ENCODE measurements at regions not wholly inside any gene's neighbourhood (a gene's known extent, or its start where the extent isn't known, plus 50 kb on each side); places are given as distances from the start of the nearest gene placed in this dataset.
"Not testable (repeated sequence)": the region's sequence is repeated elsewhere in the genome, so short reads cannot be mapped to it uniquely, and the experiment has no call there.

- no peak for DNase-seq (ENCODE audit: low read depth)
Observed at GRCh38 chr4:66555301-66555700, 885.0 kb upstream of the EPHA5 start.

- no peak for DNase-seq (ENCODE audit: low read depth)
Observed at GRCh38 chr4:66554826-66555225, 884.5 kb upstream of the EPHA5 start.

GRCh38 chr4:66545301-66545700, 875.0 kb upstream of the EPHA5 start:
- DNase-seq (ENCODE audit: low read depth) = not testable (repeated sequence)

GRCh38 chr4:66544281-66544680, 874.0 kb upstream of the EPHA5 start:
- DNase-seq (ENCODE audit: low read depth) = no peak

- DNase-seq (ENCODE audit: low read depth) = no peak
Observed at GRCh38 chr4:66539745-66540144, 869.5 kb upstream of the EPHA5 start.

GRCh38 chr4:66524781-66525180, 854.5 kb upstream of the EPHA5 start:
- no peak for DNase-seq (ENCODE audit: low read depth)

GRCh38 chr4:66522244-66522643, 852.0 kb upstream of the EPHA5 start:
- DNase-seq (ENCODE audit: low read depth) = no peak

GRCh38 chr4:66516940-66517339, 846.7 kb upstream of the EPHA5 start:
- DNase-seq (ENCODE audit: low read depth) = no peak

GRCh38 chr4:66506985-66507384, 836.7 kb upstream of the EPHA5 start:
- no peak for DNase-seq (ENCODE audit: low read depth)

- no peak for DNase-seq (ENCODE audit: low read depth)
Observed at GRCh38 chr4:66501997-66502396, 831.7 kb upstream of the EPHA5 start.

GRCh38 chr4:66490729-66491128, 820.4 kb upstream of the EPHA5 start:
- no peak for DNase-seq (ENCODE audit: low read depth)

- no peak for DNase-seq (ENCODE audit: low read depth)
Observed at GRCh38 chr4:66489783-66490452, 819.6 kb upstream of the EPHA5 start.

- DNase-seq (ENCODE audit: low read depth) = no peak
Observed at GRCh38 chr4:66489370-66489769, 819.1 kb upstream of the EPHA5 start.

GRCh38 chr4:66486068-66486467, 815.8 kb upstream of the EPHA5 start:
- DNase-seq (ENCODE audit: low read depth) = no peak

GRCh38 chr4:66482186-66482585, 811.9 kb upstream of the EPHA5 start:
- no peak for DNase-seq (ENCODE audit: low read depth)

GRCh38 chr4:66475596-66475995, 805.3 kb upstream of the EPHA5 start:
- no peak for DNase-seq (ENCODE audit: low read depth)

GRCh38 chr4:66465111-66465510, 794.8 kb upstream of the EPHA5 start:
- no peak for DNase-seq (ENCODE audit: low read depth)

GRCh38 chr4:66462890-66463289, 792.6 kb upstream of the EPHA5 start:
- DNase-seq (ENCODE audit: low read depth) = not testable (repeated sequence)

- DNase-seq (ENCODE audit: low read depth) = no peak
Observed at GRCh38 chr4:66451741-66452140, 781.5 kb upstream of the EPHA5 start.

- DNase-seq (ENCODE audit: low read depth) = no peak
Observed at GRCh38 chr4:66443008-66443407, 772.7 kb upstream of the EPHA5 start.

- no peak for DNase-seq (ENCODE audit: low read depth)
Observed at GRCh38 chr4:66439508-66439907, 769.2 kb upstream of the EPHA5 start.

GRCh38 chr4:66433706-66434105, 763.4 kb upstream of the EPHA5 start:
- DNase-seq (ENCODE audit: low read depth) = no peak

- DNase-seq (ENCODE audit: low read depth) = no peak
Observed at GRCh38 chr4:66430856-66431255, 760.6 kb upstream of the EPHA5 start.

- DNase-seq (ENCODE audit: low read depth) = no peak
Observed at GRCh38 chr4:66429276-66429675, 759.0 kb upstream of the EPHA5 start.

GRCh38 chr4:66416425-66416824, 746.1 kb upstream of the EPHA5 start:
- no peak for DNase-seq (ENCODE audit: low read depth)
